LHCN-M2 (cell line): ENCODE measurements at regions not wholly inside any gene's neighbourhood (a gene's known extent, or its start where the extent isn't known, plus 50 kb on each side); places are given as distances from the start of the nearest gene placed in this dataset.
"Not testable (repeated sequence)": the region's sequence is repeated elsewhere in the genome, so short reads cannot be mapped to it uniquely, and the experiment has no call there.

Source experiments
- DNase-seq: peaks from one replicate; pipeline ENCODE4 v3.0.0-alpha.2; 2012; ENCODE audit warnings: low read depth

GRCh38 chr10:94124147-94124546 lies 130.4 kb downstream of the PLCE1 start:
- not testable (repeated sequence) for DNase-seq

GRCh38 chr10:94125268-94125667 lies 131.5 kb downstream of the PLCE1 start:
- DNase-seq, result not testable (repeated sequence)

GRCh38 chr10:94125856-94126255 lies 132.1 kb downstream of the PLCE1 start:
- DNase-seq, result peak; percentile 69

- peak; percentile 61 for DNase-seq
Observed at GRCh38 chr10:94129393-94130130, 135.8 kb downstream of the PLCE1 start.

GRCh38 chr10:94131885-94132284 lies 138.2 kb downstream of the PLCE1 start:
- no peak for DNase-seq

DNA sequence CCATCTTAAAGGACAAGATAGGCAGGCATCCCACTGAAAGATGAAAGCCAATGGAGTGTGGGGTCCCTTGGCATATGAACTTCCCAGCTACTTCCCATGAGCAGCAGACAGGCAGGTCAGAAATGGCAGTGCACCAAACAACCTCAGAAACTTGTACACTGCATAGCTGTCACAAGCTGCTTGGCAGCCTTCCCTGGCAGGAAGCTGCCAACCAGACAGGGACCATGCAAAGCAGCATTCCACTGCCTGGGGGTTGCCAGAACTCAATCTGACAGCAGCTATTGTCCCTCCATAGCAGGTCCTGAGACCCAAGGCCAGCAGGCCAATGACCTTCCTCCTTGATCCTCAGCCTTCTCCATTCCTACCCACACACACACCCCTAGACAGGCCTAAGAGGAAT lies 139.5 kb downstream of the PLCE1 start:
- no peak for DNase-seq

DNA sequence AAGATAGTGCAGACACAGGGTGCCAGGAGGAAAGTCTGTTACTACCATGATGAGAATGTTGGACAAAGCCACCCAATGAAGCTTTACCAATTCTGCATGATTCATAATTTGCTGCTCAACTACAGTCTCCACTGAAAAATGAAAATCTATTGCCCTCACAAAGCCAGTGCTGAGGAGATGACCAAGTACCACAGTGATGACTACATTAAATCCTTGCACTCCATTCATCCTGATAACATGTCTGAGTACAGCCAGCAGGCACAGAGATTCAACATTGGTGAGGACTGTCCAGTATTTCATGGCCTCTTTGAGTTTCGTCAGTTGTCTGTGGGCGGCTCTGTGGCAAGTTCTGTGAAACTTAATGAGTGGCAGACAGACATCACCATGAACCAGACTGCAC lies 144.0 kb downstream of the PLCE1 start:
- DNase-seq, result peak; percentile 27

DNA sequence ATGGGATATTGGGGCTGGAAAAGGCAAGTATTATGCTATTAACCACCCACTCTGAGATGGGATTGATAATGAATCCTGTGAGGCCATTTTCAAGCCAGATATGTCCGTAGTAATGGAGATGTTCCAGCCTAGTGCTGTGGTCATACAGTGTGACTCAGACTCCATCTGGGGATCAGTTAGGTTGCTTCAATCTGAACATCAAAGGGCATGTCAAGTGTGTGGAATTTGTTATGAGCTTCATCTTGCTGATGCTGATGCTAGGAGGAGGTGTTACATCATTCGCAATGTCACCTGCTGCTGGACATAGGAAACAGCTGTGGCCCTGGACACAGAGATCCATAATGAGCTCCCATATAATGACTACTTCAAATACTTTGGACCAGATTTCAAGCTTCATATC lies 144.7 kb downstream of the PLCE1 start:
- peak; percentile 80 for DNase-seq

DNA sequence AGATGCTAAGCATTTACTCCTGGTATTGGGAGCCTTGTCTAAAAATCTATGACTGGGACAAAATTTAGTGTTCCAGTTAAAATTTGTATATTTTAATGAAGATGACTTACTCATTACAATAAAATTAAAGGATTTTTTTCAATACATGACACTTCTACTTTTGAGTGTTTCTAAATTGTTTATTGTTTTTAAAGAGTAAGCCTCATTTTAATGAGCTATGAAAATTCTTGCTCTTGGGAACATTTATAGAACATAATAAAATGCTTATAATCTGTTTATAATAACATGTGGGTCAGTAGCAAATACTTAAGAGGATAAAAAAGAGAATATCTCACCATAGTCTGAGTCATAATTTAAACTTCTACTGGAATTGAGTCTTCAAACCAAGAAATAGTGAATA lies 149.5 kb downstream of the PLCE1 start:
- DNase-seq, result no peak

GRCh38 chr10:94146313-94146712 lies 152.6 kb downstream of the PLCE1 start:
- no peak for DNase-seq

DNA sequence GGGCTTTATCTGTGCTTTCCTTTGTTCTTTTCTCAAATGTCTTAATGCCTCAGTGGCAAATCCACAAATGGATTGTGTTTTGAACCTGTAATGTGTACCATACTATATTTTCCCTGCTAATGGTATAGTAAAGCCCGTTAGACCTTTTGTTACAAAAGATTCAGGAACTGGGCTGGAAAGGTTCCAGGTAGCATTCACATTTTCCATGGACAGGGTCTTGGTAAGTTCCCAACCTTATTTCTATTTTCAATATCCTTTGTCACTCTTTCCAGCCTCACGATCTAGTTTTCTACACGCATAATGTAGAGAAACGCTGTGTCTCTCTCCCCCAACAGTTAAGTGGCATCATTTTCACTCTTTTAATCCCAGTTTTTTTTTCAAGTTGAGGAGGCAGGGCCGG lies 153.0 kb downstream of the PLCE1 start:
- no peak for DNase-seq

DNA sequence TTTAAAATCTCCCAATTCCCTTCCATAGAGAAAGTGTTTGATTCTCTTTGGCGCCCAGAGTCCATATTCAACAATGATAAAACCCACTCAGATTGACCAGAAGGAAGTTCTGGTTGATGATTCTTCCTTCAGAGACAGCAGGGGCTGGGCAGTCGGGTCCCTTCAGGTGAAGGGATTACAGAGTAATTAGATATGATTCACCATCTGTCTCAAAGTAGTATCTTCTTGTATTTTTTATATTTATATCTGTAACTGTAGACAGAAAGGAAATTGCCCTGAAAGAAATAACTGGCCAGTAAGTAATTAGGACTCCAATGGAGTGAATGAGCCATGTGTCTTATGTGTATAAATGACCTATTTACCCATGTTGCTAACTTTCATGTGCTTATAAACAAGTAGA lies 156.0 kb downstream of the PLCE1 start:
- DNase-seq, result no peak

DNA sequence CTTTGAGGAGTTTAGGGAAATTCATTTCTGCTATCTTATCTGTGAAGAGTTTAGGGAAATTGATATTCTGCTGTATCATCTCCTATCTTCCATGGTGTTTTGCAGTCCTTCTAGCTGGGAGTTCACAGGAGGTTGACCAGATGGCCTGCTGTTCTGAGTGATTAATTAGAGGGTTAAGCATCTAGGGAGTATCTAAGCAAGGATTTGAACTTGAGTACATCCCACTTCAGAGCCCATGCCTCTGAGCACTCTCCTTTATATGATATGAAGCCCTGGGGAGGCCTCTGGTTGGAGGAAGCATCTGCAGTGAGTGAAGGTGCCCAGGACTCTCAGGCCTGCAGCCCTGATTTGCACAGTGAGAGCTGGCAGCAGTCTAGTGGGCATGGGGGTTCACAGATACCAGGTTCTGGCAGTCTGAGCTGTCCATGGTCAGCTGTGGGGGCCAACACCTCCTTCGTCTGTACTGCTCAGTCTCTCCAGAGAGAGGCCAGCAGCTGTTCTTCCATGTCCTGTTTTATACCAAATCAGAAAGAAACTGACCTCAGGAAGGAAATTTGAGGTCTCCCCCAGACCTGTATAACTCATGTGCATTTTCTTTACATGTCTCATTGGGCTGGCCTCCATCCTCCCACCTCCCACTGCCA lies 156.9 kb downstream of the PLCE1 start:
- peak; percentile 89 for DNase-seq

- DNase-seq, result no peak
Observed at GRCh38 chr10:94155722-94156271, 162.1 kb downstream of the PLCE1 start.

- DNase-seq, result no peak
Observed at GRCh38 chr10:94156453-94156852, 162.7 kb downstream of the PLCE1 start.

DNA sequence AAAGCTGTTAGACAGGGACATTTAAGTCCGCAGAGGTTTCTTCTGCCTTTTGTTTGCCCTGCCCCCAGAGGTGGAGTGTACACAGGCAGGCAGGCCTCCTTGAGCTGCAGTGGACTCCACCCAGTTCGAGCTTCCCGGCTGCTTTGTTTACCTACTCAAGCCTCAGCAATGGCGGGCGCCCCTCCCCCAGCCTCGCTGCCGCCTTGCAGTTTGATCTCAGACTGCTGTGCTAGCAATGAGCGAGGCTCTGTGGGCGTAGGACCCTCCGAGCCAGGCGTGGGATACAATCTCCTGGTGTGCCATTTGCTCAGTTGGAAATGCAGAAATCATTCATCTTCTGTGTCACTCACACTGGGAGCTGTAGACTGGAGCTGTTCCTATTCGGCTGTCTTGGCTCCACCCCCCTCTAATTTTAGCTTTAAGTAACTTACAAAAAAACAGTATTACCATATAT lies 171.5 kb downstream of the PLCE1 start:
- DNase-seq, result not testable (repeated sequence)

DNA sequence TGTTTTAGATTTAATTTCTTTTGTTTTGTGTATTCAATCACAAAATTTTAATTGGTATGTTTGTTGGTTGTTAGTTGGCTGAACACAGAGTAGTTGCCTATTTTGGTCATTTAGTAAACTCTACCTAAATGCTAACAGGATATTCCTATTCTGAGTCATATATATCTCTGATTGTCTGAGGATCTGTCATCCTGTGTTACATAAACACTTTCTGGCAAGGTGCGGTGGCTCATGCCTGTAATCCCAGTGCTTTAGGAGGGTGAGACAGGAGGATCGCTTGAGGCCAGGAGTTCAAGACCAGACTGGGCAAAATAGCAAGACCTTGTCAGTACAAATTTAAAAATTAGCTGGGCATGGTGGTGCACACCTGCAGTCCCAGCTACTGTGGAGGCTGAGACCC lies 178.6 kb downstream of the PLCE1 start:
- no peak for DNase-seq

DNA sequence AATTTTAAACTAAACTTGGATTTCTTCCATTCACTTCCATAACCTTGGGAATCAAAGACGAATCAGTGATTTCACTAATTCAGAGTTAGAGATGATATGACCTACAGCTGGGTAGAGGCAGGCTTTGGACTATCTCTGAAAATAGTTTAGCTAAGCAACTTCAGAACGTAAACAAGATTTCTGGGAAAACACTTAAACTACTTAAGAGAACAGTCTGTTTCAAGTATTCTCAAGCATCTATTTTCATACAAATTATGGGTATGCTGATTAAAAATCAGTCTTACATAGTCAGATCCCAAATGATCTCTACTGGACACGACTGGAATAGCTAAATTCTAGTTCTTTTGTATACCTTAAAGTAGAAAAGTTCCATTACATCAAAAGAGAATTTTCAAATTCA lies 179.9 kb downstream of the PLCE1 start:
- DNase-seq, result no peak

- DNase-seq, result peak; percentile 35
Observed at GRCh38 chr10:94174838-94175237, 181.1 kb downstream of the PLCE1 start.

DNA sequence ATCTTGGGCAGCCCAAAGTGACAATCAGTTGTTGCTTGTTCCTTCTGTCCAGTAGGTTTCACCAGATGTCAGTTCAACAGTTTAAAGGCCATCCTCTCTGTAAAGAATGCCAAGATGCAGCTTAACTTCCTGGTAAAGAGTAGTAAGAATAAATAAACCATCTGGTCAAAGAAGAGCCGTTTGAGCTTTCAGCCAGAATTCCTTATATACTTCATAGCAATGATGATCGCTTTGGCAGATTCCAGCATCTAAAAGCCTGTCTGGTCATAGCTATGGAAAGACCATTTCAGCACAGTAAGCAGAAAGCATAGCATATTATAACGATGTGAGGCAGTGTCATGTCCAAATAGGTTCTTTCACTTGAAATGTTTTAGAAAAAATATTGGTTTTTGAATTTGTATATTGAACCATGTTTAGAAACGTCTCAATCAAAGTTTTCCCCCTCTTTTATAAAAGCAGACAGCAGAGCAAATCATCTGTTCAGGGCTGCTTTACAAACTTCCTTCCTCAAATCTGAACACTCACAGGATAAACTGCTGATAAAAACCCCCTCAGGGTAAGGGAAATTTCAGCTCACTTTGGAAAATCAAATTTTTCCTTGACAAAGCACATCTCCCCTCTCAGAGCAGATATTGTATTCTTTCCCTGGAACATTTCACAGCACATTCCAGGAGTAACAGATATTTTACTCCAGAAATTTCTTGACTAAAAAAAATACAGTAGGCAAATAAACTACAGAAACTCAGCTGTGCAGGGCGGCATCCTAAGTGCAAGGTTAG lies 184.1 kb downstream of the NOC3L start:
- no peak for DNase-seq

- peak; percentile 44 for DNase-seq
Observed at GRCh38 chr10:94180576-94180975, 182.2 kb downstream of the NOC3L start.

- peak; percentile 96 for DNase-seq
Observed at GRCh38 chr10:94183666-94184264, 179.0 kb downstream of the NOC3L start.
